ENCODE measurements at regions not wholly inside any gene's neighbourhood (a gene's known extent, or its start where the extent isn't known, plus 50 kb on each side); places are given as distances from the start of the nearest gene placed in this dataset.
A peak's percentile ranks its signal among the peaks of the same experiment; 100 is the strongest.
"Not testable (repeated sequence)": the region's sequence is repeated elsewhere in the genome, so short reads cannot be mapped to it uniquely, and the experiment has no call there.

DNA sequence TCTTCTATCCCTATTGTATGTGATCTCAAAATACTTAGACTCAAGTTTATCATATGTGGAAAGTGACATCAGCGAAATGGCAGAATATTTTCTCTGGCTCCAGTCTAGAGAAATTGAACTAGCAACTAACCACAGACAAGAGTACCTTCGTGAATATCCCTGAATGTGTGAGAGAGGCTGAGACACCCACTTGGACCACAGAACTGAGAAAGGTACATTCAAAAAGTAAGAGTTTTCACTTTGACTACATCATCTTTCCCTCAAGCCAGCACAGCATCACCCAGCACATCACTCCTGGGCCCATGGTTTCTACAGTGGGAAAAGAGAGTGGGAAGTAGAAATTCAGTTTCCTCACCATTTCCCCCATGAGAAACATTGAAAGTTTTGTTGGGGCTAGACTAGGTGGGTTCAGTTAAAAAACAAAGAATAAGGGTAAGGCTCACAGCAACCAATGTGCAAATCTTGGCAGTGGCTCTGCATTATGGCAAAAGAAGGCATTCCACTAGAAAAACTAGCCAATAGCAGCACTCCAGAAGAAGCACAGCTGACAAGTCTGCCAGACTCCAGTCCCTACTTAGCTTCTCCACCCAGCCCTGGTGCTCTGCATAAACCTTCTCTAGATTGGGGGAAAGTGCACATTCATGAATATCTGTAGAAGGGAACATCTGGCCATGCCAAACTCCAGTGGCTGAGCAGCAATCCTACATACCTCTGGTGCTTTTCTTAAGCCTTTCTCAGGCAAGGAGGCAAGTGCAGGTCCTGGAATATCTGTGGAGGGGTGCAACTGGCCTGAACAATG, 225.6 kb upstream of the VLDLR start:
- DNase-seq (ENCODE audit: low read depth), result no peak

GRCh38 chr9:2396622-2397285, 224.8 kb upstream of the VLDLR start:
- DNase-seq (ENCODE audit: low read depth), result no peak

DNA sequence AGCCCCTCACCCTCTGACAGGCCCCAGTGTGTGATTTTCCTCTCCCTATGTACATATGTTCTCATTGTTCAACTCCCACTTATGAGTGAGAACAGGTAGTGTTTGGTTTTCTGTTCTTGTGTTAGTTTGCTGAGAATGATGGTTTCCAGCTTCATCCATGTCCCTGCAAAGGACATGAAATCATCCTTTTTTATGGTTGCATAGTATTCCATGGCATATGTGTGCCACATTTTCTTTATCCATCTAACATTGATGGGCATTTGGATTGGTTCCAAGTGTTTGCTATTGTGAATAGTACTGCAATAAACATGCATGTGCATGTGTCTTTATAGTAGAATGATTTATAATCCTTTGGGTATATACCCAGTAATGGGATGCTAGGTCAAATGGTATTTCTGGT, 223.7 kb upstream of the VLDLR start:
- not testable (repeated sequence) for DNase-seq (ENCODE audit: low read depth)

GRCh38 chr9:2401746-2402145, 219.8 kb upstream of the VLDLR start:
- not testable (repeated sequence) for DNase-seq (ENCODE audit: low read depth)

DNA sequence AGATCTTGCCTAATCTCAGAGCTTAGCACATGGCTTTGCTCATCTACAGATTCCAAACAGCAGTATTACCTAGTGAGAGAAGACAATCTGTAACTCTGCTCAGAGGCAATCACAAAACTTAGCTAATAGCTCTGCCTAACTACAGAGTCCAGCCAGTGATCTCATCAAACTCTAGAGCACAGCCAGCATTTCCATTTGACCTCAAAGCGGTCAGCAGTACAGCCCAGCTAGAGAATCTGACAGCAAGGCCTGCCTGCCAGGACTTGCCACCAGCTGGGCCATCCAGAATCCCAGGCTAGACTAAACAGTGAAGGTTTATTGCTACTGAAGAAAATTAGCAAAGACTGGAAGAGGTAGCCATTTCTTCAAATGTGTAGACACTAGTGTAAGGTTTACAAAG, 217.9 kb upstream of the VLDLR start:
- DNase-seq (ENCODE audit: low read depth), result no peak

DNA sequence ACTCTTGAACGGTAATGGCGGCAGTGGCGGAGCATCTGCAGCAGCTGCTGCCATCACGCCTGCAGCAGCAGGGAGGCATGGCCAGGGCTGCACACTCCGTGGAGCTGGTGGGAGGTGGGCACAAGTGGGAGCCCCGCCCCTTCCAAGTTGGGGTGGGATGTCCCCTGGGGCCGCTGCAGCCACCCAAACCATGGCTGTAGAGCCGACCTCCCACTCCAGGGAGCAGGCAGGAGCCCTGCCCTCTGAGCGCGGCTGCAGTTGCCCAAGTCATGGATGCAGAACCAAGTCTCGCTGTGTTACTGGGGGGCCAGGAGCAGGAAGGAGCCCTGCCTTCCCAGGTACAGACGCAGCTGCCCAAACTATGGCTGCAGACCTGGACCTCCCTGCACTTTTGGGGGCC, 215.3 kb upstream of the VLDLR start:
- no peak for DNase-seq (ENCODE audit: low read depth)

- no peak for DNase-seq (ENCODE audit: low read depth)
Measured at GRCh38 chr9:2407450-2407849, 214.1 kb upstream of the VLDLR start.

- peak; percentile 53 for DNase-seq (ENCODE audit: low read depth)
Measured at GRCh38 chr9:2411459-2412215, 209.9 kb upstream of the VLDLR start.

DNA sequence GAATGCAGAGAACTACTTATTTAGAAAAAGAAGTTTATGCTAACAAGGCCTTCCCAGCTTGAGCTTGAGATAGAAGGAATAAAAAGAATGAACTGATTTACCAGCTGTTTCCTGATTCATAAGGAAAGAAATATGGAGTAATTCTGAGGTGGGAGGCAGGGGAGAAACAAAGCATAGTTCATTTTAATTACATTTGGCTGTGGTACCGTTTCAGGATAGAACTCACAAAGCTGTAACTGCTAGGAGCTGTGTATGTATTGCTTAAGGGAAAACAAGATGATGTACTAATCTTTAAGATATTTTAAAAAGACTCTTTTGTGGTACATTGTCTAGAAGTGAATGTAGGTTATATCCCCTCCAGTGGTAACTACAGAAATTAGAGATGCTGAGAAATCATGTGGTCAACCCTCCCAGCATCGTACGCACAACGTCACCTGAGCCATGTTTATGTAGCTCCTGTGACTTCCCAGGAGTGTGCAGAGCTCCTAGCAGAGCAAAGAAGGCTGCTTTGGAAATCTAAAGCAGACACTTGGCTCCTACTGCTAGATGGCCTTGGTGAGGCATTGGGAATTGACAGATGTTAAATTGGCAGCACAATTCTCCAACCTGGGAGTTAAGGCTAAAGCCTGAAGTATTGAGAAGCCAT, 208.3 kb upstream of the VLDLR start:
- no peak for DNase-seq (ENCODE audit: low read depth)

- DNase-seq (ENCODE audit: low read depth), result no peak
Measured at GRCh38 chr9:2414465-2414864, 207.1 kb upstream of the VLDLR start.

DNA sequence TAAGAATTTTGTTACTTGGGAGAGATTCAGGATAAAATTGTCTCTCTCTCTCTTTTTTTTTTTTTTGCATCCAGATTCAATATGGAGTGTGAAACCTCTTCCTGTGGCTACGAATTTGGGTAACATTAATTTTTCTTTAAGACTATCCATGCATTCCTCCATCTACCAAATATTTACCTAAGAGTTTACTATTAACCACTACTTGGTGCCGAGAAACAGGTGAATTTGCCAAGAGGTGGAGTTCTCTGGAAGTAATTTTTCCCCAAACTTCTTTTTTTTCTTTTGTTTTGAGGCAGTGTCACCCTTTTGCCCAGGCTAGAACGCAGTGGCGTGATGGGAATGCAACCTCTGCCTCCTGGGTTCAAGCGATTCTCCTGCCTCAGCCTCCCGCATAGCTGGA, 206.3 kb upstream of the VLDLR start:
- no peak for DNase-seq (ENCODE audit: low read depth)

GRCh38 chr9:2417730-2418129, 203.9 kb upstream of the VLDLR start:
- no peak for DNase-seq (ENCODE audit: low read depth)

GRCh38 chr9:2418619-2419018, 203.0 kb upstream of the VLDLR start:
- no peak for DNase-seq (ENCODE audit: low read depth)

DNA sequence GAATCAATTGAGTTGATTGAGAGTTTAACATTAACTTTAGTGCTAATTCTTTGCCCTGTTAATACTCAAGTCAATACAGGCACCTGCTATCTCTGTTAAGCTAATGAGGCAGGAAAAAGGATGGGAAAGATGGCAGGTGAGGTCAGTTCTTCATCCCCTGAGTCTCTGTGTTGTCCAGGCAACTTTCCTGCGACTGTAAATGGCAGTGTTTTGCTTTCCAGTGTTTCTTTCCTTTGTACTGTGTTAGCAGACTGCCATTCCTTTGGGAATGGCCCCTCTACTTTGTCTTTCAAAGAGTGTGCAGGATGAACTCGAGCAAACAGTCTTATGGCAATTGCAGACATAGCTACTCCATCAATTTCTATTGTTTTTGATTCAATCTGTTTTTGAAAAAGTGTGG, 202.2 kb upstream of the VLDLR start:
- no peak for DNase-seq (ENCODE audit: low read depth)

DNA sequence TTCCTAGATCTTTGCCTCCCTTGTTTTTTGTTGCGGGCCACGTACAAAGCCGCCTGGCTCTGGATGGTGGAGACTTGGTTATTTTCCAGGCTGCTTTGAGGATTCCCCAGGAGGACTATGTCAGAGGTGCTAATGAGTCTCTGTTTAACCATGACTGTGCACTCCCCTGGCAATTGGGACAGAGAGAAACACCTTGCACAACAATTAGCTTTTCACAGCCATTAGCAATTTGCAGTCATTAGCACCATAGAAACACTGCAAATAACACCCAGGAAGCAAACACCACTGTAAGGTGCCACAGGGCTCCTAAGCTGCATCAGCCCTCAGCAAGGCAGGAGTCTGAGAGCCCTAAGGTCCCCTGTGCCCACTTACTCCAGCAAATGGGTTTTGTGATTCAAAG, 201.0 kb upstream of the VLDLR start:
- no peak for DNase-seq (ENCODE audit: low read depth)

DNA sequence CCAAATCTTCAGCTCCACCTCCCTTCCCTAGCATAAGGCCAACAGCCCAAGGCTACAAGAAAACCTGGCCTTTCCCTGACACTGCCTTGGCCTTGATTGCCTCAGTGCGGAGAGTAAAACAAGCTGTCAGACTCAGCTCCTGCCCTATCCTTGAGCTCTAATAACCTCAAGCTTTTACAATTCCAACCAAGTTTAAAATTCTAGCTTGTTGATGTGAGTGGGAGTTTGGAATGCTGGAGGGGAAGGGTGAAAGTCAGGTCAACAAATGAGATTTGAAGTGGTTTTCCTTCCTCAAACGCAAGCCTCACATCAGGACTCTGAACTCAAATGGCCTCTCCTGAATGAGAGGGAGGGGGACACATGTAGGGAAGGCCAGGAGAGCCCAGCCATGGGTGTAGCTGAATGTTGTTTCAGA, 197.0 kb upstream of the VLDLR start:
- DNase-seq (ENCODE audit: low read depth), result no peak

- no peak for DNase-seq (ENCODE audit: low read depth)
Measured at GRCh38 chr9:2425676-2426075, 195.9 kb upstream of the VLDLR start.

DNA sequence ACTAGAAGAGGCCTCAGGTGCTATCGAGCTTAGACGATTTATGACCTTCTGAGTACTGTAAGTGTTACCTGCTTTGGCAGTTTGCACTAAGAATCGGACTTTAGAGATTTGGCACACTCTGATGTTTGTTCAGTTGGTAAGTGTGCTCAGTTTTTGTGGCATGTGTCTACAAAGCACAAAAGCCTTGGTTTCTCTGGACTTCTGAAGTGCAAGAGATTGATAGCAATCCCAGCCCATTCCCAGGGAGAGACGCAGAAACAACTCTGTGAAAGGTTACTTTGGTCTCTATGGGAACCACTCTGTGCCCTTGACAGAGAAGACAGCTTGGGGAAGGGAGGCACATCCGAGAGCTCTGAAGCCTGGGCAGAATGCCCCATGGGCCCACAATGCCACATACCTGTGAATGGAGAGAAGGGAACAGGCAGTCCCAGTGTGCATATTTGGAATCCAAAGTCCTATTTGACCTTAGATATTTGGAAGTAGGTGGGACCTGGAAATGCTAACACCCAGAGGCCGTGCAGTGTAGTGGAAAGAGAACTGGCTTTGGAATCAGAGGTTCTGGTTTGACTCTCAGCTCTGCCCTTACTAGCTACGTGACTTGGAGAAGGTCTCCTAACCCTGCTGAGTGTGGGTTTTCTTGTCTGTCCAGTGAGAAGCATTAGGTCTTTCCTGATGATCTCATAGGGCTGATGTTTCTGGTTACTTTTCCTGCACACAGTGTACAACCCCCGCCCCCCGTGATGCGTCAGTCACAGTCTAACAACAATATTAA, 194.3 kb upstream of the VLDLR start:
- DNase-seq (ENCODE audit: low read depth), result no peak

DNA sequence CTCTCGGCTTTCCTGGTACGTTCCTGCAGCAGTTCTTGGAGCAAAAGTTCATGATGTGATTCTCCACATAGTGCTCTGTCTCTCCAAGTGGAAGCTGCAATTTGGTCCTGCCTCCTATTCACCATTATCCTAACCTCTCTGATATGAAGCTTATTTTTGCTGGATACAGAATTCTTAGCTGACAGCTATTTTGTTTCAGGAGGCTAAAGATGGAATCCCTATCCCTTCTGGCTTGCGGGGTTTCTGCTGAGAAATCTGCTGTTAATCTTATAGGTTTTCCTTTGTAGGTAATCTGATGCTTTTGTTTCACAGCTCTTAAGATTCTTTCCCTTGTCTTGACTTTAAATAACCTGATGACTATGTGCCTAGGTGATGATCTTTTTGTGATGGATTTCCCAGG, 181.6 kb upstream of the VLDLR start:
- no peak for DNase-seq (ENCODE audit: low read depth)

DNA sequence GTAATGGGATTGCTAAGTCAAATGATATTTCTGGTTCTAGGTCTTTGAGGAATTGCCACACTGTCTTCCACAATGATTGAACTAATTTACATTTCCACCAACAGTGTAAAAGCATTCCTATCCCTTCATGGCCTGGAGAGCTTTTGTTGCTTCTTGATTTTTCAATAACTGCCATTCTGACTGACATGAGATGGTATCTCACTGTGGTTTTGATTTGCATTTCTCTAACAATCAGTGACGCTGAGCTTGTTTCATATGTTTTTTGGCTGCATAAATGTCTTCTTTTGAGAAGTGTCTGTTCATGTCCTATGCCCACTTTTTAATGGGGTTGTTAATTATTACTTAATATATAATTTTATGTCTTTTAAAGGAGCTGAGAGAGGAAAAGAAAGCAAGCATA, 177.7 kb upstream of the VLDLR start:
- DNase-seq (ENCODE audit: low read depth), result not testable (repeated sequence)

DNA sequence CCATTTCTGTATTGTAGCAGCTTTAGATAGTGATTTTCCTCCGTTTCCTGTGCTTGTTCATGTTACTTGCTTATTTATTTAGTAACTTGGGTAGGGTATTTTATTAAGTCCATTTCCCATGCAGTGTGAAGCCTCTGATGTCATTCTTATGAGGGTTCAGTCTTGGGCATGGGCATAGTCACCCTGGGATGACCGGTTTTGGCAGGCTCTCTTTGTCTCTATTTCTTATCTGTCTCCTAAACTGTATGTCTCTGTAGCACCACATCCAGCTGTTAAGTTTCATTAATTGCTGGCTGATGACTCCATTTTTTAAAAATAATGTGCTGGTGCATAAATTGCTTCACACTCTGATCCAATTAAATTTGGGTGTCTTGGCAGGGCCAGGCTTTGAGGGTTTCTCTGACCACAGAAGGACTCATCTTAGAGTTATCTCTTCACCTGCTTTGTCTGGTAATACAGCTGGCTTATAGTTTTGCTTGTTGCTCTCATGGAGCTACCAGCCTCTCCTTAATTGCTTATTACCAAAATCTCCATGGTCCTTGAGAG, 173.3 kb upstream of the VLDLR start:
- DNase-seq (ENCODE audit: low read depth), result no peak

Data from ELR (cell line).